HG03460 (cell line): ENCODE measurements at regions not wholly inside any gene's neighbourhood (a gene's known extent, or its start where the extent isn't known, plus 50 kb on each side); places are given as distances from the start of the nearest gene placed in this dataset.

Experiments used
- ATAC-seq: cut with Tn5 transposase; IDR thresholded peaks from one replicate; pipeline ENCODE4 v1.9.1; 2021; ENCODE audit not compliant: unreplicated experiment

DNA sequence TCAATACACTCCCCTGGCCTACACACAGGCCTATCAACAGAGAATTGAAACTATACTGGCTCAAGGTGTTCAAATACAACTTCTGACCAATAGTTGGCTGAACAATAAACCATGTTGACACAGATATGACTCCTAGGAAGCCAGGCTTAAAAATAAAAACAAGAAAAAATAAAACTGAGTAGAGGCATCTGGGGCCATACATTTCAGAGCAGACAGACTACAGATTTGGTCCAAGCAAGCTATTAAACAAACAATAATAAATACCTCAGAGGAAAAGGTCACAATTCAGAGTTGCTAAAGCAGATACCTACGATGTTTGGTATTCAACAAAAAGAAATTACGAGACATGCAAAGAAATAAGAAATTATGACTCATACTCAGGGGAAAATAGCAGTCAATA is 132.8 kb upstream of the ACVR2A start:
- ATAC-seq, result no peak

GRCh38 chr2:147711031-147711430 is 133.8 kb upstream of the ACVR2A start:
- no peak for ATAC-seq

DNA sequence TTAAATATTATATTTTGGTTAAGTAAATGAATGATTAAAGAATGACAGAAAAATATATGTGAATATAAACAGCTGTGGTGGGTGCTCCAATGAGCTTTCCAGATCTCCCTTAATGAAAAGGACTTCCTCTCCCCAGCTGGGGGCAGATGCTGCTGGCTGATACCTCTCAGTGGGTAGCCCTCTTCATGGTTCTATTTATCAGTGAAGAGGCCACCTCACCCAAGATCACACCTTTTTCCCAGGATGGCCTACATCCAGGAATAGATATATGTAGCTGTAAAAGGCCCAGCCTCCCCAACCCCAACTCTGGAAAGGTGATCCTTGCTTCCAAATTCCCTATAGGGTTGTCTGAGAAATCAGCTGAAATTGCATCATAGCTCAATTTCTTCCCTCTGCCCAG is 135.2 kb upstream of the ACVR2A start:
- no peak for ATAC-seq

DNA sequence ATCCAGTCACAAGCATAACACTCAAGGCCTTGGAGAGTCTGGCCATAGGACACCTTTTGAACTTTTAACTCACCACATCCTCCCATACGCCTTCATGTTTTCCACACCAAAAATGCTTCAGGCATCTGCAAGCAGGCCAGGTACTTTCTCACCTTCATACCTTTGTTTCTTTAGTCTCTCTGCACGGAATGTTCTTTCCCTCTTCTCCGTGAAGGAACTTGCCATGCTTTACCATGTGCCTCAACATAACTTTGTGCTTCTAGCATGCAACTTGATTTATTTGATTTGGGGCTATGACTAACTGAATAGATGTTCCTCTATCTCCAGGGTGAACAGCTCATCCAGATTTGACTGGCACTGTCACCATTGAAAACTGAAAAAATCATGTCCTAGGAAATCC is 141.7 kb upstream of the ACVR2A start:
- no peak for ATAC-seq

- no peak for ATAC-seq
These were observed 146.7 kb upstream of the ACVR2A start for GRCh38 chr2:147698166-147698565.

DNA sequence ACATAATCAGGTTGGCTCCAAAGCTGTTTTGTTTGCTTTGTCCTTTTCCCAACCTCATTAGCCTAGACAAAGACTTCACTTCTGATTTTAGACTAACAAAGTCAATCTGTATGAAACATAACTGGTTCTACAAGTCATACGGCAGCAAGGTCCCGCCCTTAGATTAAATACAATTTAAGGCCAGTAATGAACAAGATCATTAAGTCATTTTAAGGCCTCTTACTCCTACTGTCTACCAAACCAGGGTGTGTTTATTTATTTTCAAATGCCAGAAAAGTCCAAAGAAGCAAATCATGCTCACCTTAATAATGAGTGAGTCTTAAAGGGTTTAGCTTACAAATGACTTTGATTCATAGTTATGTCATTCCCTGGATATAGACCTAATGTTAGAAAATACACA is 148.4 kb upstream of the ACVR2A start:
- no peak for ATAC-seq

DNA sequence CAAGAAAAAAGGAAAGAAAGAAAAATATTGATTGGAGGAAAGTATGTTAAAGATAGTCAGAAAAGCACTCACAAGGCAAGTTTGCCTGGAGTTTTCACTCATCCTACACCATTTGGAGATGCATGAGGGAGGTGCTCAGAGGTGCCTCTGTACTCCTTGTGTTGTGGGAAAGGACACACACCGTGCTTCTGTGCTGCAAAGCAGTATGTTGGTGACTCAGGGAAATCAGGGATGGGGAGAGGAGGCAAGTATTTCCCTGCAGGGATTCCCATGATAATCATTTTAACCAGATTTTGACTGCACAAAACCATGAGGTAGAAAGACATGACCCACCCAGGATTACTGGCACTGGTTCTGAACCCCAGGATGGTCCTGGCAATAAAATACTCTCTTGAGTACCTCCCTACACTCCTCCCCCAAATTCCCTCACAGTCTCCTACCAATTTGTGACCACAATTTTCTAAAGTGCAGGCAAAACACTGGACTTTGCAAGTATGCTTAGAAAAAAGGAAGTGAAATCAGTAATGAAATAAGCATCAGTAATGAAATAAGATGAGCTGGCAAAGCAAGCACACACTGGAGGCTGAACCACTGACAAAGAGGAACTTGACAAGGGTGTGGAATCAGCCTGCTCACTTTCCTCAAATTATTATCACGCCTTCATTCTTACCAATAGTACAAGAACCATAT is 155.5 kb upstream of the ACVR2A start:
- peak; percentile 99 for ATAC-seq

DNA sequence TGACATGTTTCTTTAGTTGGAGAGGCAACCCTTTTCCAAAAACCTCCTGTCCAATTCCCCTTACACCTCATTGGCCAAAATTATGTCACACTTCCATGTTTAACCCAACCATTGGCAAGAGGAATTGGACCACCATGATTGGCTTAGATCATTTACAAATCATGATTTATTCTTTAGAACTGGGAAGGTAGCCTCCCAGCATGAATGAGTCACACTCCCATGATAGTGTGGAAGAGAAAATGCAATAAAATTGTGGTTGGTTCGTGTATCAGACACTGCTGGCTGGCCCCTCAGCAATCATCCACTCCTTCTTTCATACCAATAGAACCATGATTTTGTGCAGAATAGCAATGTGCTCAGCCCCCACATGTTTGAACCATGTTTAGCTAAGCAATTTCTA is 156.6 kb upstream of the ACVR2A start:
- ATAC-seq, result no peak

GRCh38 chr2:147686365-147686764 is 158.5 kb upstream of the ACVR2A start:
- ATAC-seq, result no peak

- ATAC-seq, result no peak
These were observed 159.9 kb upstream of the ACVR2A start for GRCh38 chr2:147684903-147685302.

- ATAC-seq, result no peak
These were observed 161.4 kb upstream of the ACVR2A start for GRCh38 chr2:147683380-147683779.

DNA sequence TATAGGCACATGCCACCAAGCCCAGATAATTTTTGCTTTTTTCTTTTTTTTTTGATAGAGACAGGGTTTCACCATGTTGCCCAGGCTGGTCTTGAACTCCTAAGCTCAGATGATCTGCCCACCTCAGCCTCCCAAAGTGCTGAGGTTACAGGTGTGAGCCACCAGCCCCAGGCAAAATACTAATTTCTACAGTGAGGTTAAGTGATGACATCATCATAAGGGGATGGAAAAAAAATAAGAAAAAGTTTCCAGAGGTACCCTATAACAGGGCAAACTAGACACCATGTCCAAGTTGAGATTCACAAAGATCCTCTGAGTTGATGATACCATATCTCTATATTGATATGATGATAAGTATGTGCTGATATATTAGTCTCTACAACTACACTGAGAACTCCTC is 163.7 kb upstream of the ACVR2A start:
- ATAC-seq, result no peak

GRCh38 chr2:147679955-147680531 is 164.8 kb upstream of the ACVR2A start:
- ATAC-seq, result no peak

DNA sequence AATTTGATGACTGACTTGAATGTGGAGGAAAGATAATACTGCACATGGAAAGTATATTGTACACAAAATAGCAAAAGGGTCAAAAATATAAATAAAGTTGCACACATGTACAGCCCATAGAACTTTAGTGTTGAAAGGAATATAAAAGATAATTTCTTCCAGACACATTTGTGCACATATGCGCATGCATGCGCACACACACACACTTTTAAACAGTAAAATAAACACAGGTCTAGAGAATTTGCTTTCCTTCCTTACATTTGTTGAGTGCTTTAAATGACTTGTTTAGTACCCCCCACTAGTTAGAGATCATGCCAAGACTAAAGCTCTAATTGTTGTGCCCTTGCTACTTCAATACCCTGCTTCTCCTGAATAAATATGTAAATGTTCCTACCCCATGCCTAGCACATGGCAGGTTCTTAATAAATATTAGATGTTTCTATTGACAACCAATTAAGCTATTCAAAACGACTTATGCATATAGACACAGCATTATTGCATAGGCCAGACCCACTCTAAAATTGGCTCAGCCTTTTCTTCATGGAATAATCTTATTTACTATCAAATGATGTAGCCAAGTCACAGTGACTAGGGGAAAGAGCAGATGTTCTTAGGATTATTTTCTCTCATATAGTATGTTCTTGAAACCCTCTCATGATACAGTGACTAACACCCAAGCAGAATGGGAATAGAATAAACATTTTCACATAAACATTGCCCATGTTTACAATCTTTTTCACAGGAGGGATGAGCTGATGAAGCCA is 165.5 kb upstream of the ACVR2A start:
- no peak for ATAC-seq

DNA sequence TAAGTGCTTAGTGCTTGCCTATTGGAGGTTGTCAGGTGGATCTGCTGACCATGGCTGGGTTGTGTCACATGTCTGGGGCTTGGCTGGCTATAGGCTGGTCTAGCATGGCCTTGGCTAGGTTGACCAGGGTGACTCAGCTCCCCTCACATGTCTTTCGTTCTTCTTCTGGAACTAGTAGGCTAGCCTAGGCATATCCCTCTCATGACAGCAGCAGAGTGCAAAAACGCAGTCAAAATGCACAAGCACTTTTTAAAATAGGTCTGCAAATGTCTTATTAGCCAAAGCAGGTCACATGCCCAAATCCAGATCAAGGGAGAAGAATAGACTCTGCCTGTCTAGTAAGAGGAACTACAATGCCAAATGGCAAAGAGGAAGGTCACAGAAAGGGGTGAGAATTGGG is 179.7 kb upstream of the ACVR2A start:
- no peak for ATAC-seq

DNA sequence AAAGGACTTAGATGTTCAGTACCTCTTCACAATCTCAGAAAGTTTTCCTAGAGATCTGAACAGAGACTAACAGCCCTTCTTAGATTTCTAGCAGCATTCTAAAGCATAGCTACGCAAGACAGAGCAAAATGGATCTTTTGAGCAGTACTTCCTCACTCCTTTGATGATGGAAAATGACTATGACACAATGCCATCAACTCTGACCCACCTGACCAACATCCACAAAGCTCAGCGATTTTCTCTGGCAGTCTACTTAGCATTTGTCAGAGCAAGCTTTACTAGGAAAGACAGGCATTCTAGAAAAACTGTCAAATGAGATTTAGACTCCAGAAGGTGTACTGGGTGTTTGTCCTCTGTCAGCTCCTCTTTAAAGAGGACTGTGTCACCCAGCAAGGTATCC is 180.9 kb upstream of the ACVR2A start:
- ATAC-seq, result peak; percentile 21

GRCh38 chr2:147663153-147663961 is 181.5 kb upstream of the ACVR2A start:
- ATAC-seq, result peak; percentile 85

DNA sequence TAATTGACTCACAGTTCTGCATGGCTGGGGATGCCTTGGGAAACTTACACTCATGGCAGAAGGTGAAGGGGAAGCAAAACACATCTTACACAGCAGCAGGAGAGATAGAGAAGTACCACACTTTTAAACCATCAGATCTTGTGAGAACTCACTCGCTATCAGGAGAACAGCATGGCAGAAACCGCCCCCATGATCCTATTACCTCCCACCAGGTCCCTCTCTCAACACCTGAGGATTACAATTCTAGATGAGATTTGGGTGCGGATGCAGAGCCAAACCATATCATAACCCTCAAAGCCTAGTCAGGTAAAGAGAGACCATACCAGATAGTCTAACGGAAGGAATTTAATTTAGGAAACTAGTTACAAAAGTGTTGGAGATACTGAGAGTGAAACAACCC is 182.6 kb upstream of the ACVR2A start:
- ATAC-seq, result no peak

DNA sequence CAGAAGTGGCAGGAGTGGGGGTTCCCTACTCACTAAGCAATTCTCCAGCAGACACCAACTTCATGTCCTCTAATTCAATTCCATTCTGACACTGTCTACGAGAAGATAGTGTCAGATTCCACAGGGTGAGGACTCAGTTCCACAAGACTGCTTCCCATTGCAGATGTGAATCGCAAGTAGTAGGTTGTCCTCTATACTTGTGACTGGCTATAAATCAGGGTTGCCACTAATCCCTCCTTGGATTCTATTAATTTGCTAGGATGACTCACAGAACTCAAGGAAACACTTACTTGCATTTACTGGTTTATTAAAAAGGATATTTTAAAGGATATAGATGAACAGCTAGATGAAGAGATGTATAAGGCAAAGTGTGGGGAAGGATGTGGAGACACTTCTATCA is 184.1 kb upstream of the ACVR2A start:
- ATAC-seq, result no peak

DNA sequence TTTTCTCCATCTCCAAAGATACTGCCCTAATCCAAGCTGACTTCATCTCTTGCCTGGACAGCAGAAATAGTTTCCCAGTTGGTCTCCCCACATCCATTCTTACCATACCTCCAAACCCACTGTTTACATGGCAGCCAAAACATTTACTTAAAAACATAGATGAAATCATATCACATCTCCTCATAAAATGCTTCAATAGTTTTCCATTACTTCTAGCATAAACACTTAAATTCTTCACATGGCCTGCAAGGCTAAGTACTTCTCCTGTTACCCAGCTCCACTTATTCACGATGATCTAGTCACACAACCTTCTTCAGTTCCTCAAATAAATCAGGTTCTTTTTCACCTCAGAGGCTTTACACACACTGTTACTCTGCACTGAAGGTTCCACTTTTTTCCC is 185.8 kb upstream of the ACVR2A start:
- ATAC-seq, result no peak
